CD4-positive, alpha-beta T cell (primary cell): ENCODE measurements at regions not wholly inside any gene's neighbourhood (a gene's known extent, or its start where the extent isn't known, plus 50 kb on each side); places are given as distances from the start of the nearest gene placed in this dataset.
"Not testable (repeated sequence)": the region's sequence is repeated elsewhere in the genome, so short reads cannot be mapped to it uniquely, and the experiment has no call there.

Experiments
- ATAC-seq: fragments of 200-7000 bp; cut with Tn5 transposase; one replicate; pipeline ENCODE4 v1.10.0; 2022; ENCODE audit warnings: mild to moderate bottlenecking; ENCODE audit not compliant: poor library complexity
- CTCF ChIA-PET: fragments of 350-600 bp; sonication (Branson Sonifier 250); formaldehyde crosslinking; loops from one replicate; lab custom pipeline; 2021; ENCODE audit warnings: antibody characterized with exemption, inconsistent platforms; lab: Charles Lee
- POLR2A ChIA-PET: fragments of 350-600 bp; sonication (Branson Sonifier 250); formaldehyde crosslinking; loops from one replicate; lab custom pipeline; 2021; ENCODE audit warnings: antibody characterized with exemption, inconsistent platforms; lab: Charles Lee
- DNase-seq, 14 experiments: peaks; one replicate each; pipeline ENCODE4 v3.0.0-alpha.2; 2013 to 2020; ENCODE audit warnings: mixed read lengths in 2 of 14
- H3K27ac ChIP-seq, 2 donors: one replicate each; pipeline versions ENCODE4 v1.5.1 to v1.7.0; 2013; ENCODE audit warnings: low read length in 2 of 2, low read depth in 1 of 2, mild to moderate bottlenecking in 1 of 2
- H3K27me3 ChIP-seq, 2 experiments: 1 replicate in 1 of 2; 2 replicates in 1 of 2; pipeline versions ENCODE4 v1.6.1 to v1.7.0; 2013; ENCODE audit warnings: low read length in 2 of 2, control low read depth in 1 of 2, mild to moderate bottlenecking in 1 of 2, moderate library complexity in 1 of 2; ENCODE audit not compliant: insufficient read depth in 2 of 2, control insufficient read depth in 1 of 2
- H3K36me3 ChIP-seq: one replicate; pipeline ENCODE4 v1.6.1; 2013; ENCODE audit warnings: low read length, control low read depth; ENCODE audit not compliant: insufficient read depth
- H3K4me1 ChIP-seq: one replicate; pipeline ENCODE4 v1.6.1; 2013; ENCODE audit warnings: low read length, control low read depth; ENCODE audit not compliant: insufficient read depth
- H3K4me3 ChIP-seq: one replicate; pipeline ENCODE4 v1.5.1; 2013; ENCODE audit warnings: mild to moderate bottlenecking, low read length, moderate library complexity
- H3K9me3 ChIP-seq, 2 experiments: 1 replicate in 1 of 2; 2 replicates in 1 of 2; pipeline versions ENCODE4 v1.6.1 to v1.7.0; 2013; ENCODE audit warnings: low read length in 2 of 2, mild to moderate bottlenecking in 2 of 2, control low read depth in 1 of 2, moderate library complexity in 1 of 2; ENCODE audit not compliant: control insufficient read depth in 1 of 2, insufficient read depth in 1 of 2
- H3K27ac Mint-ChIP-seq: one replicate; pipeline ENCODE4 v1.8.0; 2020; ENCODE audit warnings: mixed read lengths
- H3K27me3 Mint-ChIP-seq: one replicate; pipeline ENCODE4 v1.8.0; 2021; ENCODE audit warnings: mixed read lengths
- H3K36me3 Mint-ChIP-seq: one replicate; pipeline ENCODE4 v1.8.0; 2021; ENCODE audit warnings: low read depth, mixed read lengths
- H3K4me1 Mint-ChIP-seq: one replicate; pipeline ENCODE4 v1.8.0; 2021; ENCODE audit warnings: low read depth, mixed read lengths
- H3K4me3 Mint-ChIP-seq: one replicate; pipeline ENCODE4 v1.8.0; 2020; ENCODE audit warnings: mild to moderate bottlenecking, mixed read lengths
- H3K9me3 Mint-ChIP-seq: one replicate; pipeline ENCODE4 v1.8.0; 2020; ENCODE audit warnings: mixed read lengths
- CTCF ChIP-seq: fragments of 200-600 bp; IDR thresholded peaks from one replicate; pipeline ENCODE4 v1.8.0; 2022; ENCODE audit warnings: antibody characterized with exemption, mild to moderate bottlenecking
- intact Hi-C, 2 experiments: fragments of 100-400 bp; cut with DNase I in 1 of 2; cut with micrococcal nuclease in 1 of 2; formaldehyde crosslinking; loops; one replicate each; pipeline versions ENCODE4 v1.15.1 to v1.9.0; 2023 to 2025; cut with DNase I, micrococcal nuclease

- no peaks in the 10 kb centered on the region for H3K4me1 Mint-ChIP-seq
- H3K27me3 Mint-ChIP-seq: no peaks in the 10 kb centered on the region
Measured at GRCh38 chr6:100203400-100203799, 209.4 kb upstream of the MCHR2 start.

GRCh38 chr6:100202417-100203194 lies 208.6 kb upstream of the MCHR2 start:
- POLR2A ChIA-PET: no interaction called here
- Mint-ChIP-seq H3K9me3 (peaks cover 4% of the 10 kb centered on the region), H3K4me3 (no peak overlapping the region), H3K27ac (no peak overlapping the region), H3K4me1 (no peaks in the 10 kb centered on the region), H3K27me3 (no peaks in the 10 kb centered on the region), H3K36me3 (no peaks in the 10 kb centered on the region)
- Histone ChIP-seq H3K9me3 (peaks cover 0 to 3% of the 10 kb centered on the region in 2 experiments), H3K4me3 (no peak overlapping the region), H3K36me3 (no peaks in the 10 kb centered on the region), H3K27ac (no peak overlapping the region), H3K4me1 (no peaks in the 10 kb centered on the region), H3K27me3 (no peaks in the 10 kb centered on the region)
- CTCF ChIA-PET: no interaction called here
- ATAC-seq (no peak), DNase-seq (no peak)
- TF ChIP-seq CTCF: no peak
- intact Hi-C loops: no loop called here

More at GRCh38 chr6:100203400-100203799, 209.4 kb upstream of the MCHR2 start:
- no peaks in the 10 kb centered on the region for H3K27me3 ChIP-seq
- ATAC-seq (no peak), DNase-seq (no peak)
- no peaks in the 10 kb centered on the region for H3K4me1 ChIP-seq
- peaks cover 0 to 3% of the 10 kb centered on the region in 2 experiments for H3K9me3 ChIP-seq
- H3K36me3 ChIP-seq: no peaks in the 10 kb centered on the region
- ChIA-PET POLR2A (no interaction called here), CTCF (no interaction called here)
- no peak overlapping the region for H3K4me3 ChIP-seq
- Mint-ChIP-seq H3K27ac (no peak overlapping the region), H3K9me3 (peaks cover 4% of the 10 kb centered on the region), H3K36me3 (no peaks in the 10 kb centered on the region), H3K4me3 (no peak overlapping the region)
- intact Hi-C loops: no loop called here
- TF ChIP-seq CTCF: no peak
- H3K27ac ChIP-seq: no peak overlapping the region

- H3K4me3 Mint-ChIP-seq, ATAC-seq, H3K36me3 Mint-ChIP-seq, H3K27ac Mint-ChIP-seq, H3K27me3 ChIP-seq, H3K27me3 Mint-ChIP-seq, H3K9me3 ChIP-seq, CTCF ChIA-PET, H3K27ac ChIP-seq, H3K4me3 ChIP-seq, intact Hi-C loops, DNase-seq, H3K4me1 Mint-ChIP-seq, POLR2A ChIA-PET, H3K9me3 Mint-ChIP-seq, H3K36me3 ChIP-seq, H3K4me1 ChIP-seq: not testable (repeated sequence)
Measured at GRCh38 chr6:100196214-100196982, 202.4 kb upstream of the MCHR2 start.

GRCh38 chr6:100195244-100195643 lies 201.2 kb upstream of the MCHR2 start:
- intact Hi-C loops, H3K27ac Mint-ChIP-seq, CTCF ChIA-PET: not testable (repeated sequence)

More at GRCh38 chr6:100195244-100195643, 201.2 kb upstream of the MCHR2 start:
- H3K9me3 ChIP-seq, H3K4me3 ChIP-seq, H3K9me3 Mint-ChIP-seq, H3K4me3 Mint-ChIP-seq, H3K4me1 ChIP-seq, ATAC-seq, DNase-seq, H3K27me3 ChIP-seq, POLR2A ChIA-PET, H3K27ac ChIP-seq, H3K36me3 Mint-ChIP-seq, H3K27me3 Mint-ChIP-seq, H3K4me1 Mint-ChIP-seq, H3K36me3 ChIP-seq: not testable (repeated sequence)
